Colonic mucosa (tissue), 4 donors: ENCODE measurements at regions not wholly inside any gene's neighbourhood (a gene's known extent, or its start where the extent isn't known, plus 50 kb on each side); places are given as distances from the start of the nearest gene placed in this dataset.

Experiments used
- DNase-seq: peaks from one replicate; pipeline ENCODE4 v3.0.0-alpha.2; 2020
- H3K27ac ChIP-seq: fragments of 200-600 bp; one replicate; pipeline ENCODE4 v1.8.0; 2021
- H3K27me3 ChIP-seq: fragments of 200-600 bp; one replicate; pipeline ENCODE4 v1.8.0; 2021
- H3K36me3 ChIP-seq: fragments of 200-600 bp; one replicate; pipeline ENCODE4 v1.8.0; 2021
- H3K4me1 ChIP-seq: fragments of 200-600 bp; one replicate; pipeline ENCODE4 v1.8.0; 2021; ENCODE audit warnings: mild to moderate bottlenecking
- H3K4me3 ChIP-seq: fragments of 200-600 bp; one replicate; pipeline ENCODE4 v1.8.0; 2021
- H3K9ac ChIP-seq, 2 donors: one replicate each; pipeline ENCODE4 v1.7.0; 2013; ENCODE audit warnings: control low read depth in 2 of 2, low read depth in 2 of 2, low read length in 2 of 2
- H3K9me3 ChIP-seq: fragments of 200-600 bp; one replicate; pipeline ENCODE4 v1.8.0; 2021
- intact Hi-C: fragments of 100-400 bp; cut with DNase I; formaldehyde crosslinking; loops from one replicate; pipeline ENCODE4 v1.14.1; 2022
- TF ChIP-seq, protein P1 (sequence below): fragments of 200-600 bp; IDR thresholded peaks from one replicate; pipeline ENCODE4 v1.8.0; 2022; ENCODE audit warnings: antibody characterized with exemption, mild to moderate bottlenecking
- donor health status: healthy.
- donor health status: DM: no; HTN: no; CAD: no.
- donor health status: DM: no; HTN: no; CAD: no.

DNA sequence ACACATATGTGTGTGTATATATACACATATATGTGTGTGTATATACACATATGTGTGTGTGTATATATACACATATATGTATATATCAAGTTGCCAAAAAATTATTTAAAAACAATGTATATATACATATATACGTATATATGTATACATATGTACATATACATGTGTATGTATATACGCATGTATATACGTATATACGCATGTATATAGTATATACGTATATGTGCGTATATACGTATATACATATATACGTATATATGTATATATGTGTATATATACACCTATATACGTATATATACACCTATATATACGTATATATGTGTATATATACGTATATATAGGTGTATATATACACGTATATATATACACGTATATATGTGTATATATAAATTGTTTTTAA is 57.0 kb upstream of the ZNF644 start:
- H3K27ac ChIP-seq: no peak overlapping the region
- TF ChIP-seq, protein P1, sequence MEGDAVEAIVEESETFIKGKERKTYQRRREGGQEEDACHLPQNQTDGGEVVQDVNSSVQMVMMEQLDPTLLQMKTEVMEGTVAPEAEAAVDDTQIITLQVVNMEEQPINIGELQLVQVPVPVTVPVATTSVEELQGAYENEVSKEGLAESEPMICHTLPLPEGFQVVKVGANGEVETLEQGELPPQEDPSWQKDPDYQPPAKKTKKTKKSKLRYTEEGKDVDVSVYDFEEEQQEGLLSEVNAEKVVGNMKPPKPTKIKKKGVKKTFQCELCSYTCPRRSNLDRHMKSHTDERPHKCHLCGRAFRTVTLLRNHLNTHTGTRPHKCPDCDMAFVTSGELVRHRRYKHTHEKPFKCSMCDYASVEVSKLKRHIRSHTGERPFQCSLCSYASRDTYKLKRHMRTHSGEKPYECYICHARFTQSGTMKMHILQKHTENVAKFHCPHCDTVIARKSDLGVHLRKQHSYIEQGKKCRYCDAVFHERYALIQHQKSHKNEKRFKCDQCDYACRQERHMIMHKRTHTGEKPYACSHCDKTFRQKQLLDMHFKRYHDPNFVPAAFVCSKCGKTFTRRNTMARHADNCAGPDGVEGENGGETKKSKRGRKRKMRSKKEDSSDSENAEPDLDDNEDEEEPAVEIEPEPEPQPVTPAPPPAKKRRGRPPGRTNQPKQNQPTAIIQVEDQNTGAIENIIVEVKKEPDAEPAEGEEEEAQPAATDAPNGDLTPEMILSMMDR: no peak
- no peaks in the 10 kb centered on the region for H3K9me3 ChIP-seq
- H3K4me1 ChIP-seq: no peaks in the 10 kb centered on the region
- no peaks in the 10 kb centered on the region for H3K36me3 ChIP-seq
- H3K9ac ChIP-seq: no peak overlapping the region
- no peaks in the 10 kb centered on the region for H3K27me3 ChIP-seq
- intact Hi-C loops: no loop called here
- no peak overlapping the region for H3K4me3 ChIP-seq
- no peak for DNase-seq

DNA sequence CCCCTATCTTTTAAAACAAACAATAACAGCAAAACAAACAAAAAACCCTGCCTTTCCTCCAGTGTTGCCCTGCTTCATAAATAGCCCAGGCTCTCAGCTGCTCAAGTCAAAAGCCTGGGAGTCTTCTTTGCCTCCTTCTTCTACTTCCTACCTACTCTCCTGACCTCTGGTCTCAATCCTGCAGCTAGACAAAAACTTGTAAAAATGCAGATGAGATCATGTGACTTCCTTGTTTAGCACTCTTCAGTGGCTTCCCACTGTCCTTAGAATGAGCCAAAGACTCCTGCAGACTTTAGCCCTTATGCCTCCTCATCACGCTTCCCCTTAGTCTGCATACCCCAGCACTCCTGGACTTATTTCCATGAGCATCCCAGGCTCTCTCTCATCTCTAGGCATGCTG is 55.0 kb upstream of the ZNF644 start:
- H3K4me1 ChIP-seq: no peaks in the 10 kb centered on the region
- no peak overlapping the region for H3K9ac ChIP-seq
- H3K27me3 ChIP-seq: no peaks in the 10 kb centered on the region
- TF ChIP-seq, protein P1: no peak
- no peaks in the 10 kb centered on the region for H3K9me3 ChIP-seq
- H3K27ac ChIP-seq: no peak overlapping the region
- intact Hi-C loops: no loop called here
- no peaks in the 10 kb centered on the region for H3K36me3 ChIP-seq
- DNase-seq: no peak
- H3K4me3 ChIP-seq: no peak overlapping the region

DNA sequence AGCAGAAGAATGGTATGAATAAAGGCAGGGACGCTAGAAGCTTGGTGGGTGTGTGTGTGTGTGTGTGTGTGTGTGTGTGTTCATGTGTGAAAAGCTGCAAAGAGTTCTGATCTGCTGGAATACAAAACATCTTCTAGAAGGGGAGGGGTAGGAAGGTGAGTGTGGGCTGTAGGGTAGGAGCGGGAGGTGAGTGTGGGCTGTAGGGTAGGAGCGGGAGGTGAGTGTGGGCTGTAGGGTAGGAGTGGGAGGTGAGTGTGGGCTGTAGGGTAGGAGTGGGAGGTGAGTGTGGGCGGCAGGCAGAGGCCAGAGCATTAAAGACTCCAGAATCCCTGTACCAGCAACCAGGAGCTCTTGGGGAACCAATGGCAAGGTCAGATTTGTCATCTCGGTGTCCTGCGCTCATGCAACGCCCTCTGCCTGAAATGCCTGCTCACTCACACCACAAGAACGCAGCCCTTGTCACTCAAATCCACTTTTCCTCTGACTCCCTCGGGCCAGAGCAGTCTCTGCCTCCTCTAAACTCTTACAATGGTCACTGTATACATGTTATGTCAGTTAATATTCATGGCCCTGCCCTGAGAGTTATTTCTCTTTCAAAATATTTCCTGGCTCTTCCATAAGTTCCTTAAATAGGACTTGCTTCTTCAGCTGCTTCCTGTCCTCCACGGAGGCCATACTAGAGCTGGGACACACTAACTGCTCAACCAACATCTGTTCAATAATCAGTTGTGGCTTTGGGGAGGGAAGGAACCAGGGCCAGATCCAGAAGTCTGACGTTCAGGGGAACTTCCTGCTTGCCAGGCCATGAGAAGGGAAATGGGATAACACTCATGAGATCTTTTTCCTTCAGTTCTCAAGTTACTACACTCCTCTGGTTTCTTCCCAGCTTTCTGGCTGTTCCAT is 53.6 kb upstream of the ZNF644 start:
- Histone ChIP-seq H3K27me3 (no peaks in the 10 kb centered on the region), H3K4me3 (no peak overlapping the region), H3K9ac (no peak overlapping the region), H3K9me3 (no peaks in the 10 kb centered on the region), H3K27ac (no peak overlapping the region), H3K4me1 (no peaks in the 10 kb centered on the region), H3K36me3 (no peaks in the 10 kb centered on the region)
- no peak for DNase-seq
- TF ChIP-seq, protein P1: no peak
- intact Hi-C loops: no loop called here

DNA sequence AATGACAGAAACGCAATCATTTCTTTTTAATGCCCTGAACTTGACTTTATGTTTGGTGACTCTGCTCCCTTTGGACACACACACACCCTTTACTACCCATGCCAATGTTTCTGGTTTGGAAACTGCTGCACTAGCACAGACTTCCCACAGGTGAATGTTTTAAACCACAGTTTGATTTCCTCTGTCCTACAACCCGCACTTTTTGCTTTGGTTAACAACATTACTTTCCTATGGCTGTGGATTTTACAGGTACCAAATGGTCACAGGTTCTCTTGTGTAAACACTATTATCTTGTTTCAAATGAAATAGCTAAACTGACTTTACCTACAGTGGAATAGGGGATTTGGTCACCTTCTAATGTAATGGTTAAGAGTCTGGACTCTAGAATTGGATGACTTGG is 51.5 kb upstream of the ZNF644 start:
- TF ChIP-seq, protein P1: no peak
- Histone ChIP-seq H3K4me3 (no peak overlapping the region), H3K9ac (no peak overlapping the region), H3K27me3 (no peaks in the 10 kb centered on the region), H3K27ac (peak overlapping the region; percentile 9), H3K9me3 (no peaks in the 10 kb centered on the region), H3K4me1 (no peaks in the 10 kb centered on the region), H3K36me3 (no peaks in the 10 kb centered on the region)
- no peak for DNase-seq
- intact Hi-C loops: no loop called here

DNA sequence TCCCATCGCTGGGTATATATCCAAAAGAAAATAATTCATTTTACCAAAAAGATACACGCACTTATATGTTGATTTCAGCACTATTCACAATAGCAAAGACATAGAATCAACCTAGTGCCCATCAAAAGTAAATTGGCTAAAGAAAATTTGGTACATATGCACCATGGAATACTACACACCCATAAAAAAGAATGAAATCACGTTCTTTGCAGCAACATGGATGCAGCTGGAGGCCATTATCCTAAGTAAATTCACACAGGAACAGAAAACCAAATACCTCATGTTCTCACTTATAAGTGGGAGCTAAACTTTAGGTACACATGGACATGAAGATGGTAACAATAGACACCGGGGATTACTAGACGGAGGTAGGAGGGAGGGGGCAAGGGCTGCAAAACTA is 50.0 kb upstream of the ZNF644 start:
- H3K27ac ChIP-seq: no peak overlapping the region
- no peak overlapping the region for H3K4me3 ChIP-seq
- intact Hi-C loops: no loop called here
- no peaks in the 10 kb centered on the region for H3K36me3 ChIP-seq
- TF ChIP-seq, protein P1: no peak
- DNase-seq: no peak
- H3K9ac ChIP-seq: no peak overlapping the region
- no peaks in the 10 kb centered on the region for H3K9me3 ChIP-seq
- no peaks in the 10 kb centered on the region for H3K27me3 ChIP-seq
- H3K4me1 ChIP-seq: no peaks in the 10 kb centered on the region
